ENCODE measurements at regions not wholly inside any gene's neighbourhood (a gene's known extent, or its start where the extent isn't known, plus 50 kb on each side); places are given as distances from the start of the nearest gene placed in this dataset.

DNA sequence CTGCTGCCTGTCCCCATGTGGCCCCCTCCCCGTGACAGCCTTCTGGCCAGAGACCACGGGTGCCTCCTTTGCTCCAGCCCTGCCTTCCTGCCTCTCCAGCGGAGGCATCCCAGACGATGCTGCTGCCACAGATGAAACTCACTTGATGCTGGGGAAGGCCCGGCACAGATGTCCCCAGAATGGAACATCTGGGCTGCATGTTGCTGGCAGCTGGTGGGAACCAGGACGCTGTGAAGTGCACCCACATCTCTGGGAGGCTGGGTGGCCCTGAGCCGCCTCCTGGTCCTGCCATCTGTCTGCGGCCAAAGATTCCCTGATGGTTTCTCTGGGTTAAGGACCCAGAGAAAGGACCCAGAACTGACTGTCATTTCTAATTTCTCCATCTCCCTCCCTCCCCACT lies 51.9 kb upstream of the PTPRS start:
- DNase-seq, result no peak

DNA sequence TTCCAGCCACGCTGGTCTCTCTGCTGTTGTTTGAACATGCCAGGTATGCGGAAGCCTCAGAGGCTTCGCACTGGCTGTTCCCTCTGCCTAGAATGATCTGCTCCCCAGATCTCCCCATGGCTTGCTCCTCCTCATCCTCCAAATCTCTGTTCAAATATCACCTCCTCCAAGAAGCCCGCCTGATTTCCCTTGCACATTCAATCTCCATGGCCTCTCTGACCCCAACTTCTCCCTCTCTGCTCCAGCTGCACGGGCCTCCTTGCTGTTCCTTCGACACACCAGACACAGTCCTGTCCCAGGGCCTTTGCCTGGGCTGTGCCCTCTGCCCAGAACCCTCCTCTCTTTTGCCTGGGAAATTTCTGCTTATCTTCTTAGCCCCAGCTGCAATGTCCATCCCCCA lies 52.5 kb upstream of the PTPRS start:
- DNase-seq, result no peak

- no peak for DNase-seq
Observed at GRCh38 chr19:5394551-5395505, 54.2 kb upstream of the PTPRS start.

DNA sequence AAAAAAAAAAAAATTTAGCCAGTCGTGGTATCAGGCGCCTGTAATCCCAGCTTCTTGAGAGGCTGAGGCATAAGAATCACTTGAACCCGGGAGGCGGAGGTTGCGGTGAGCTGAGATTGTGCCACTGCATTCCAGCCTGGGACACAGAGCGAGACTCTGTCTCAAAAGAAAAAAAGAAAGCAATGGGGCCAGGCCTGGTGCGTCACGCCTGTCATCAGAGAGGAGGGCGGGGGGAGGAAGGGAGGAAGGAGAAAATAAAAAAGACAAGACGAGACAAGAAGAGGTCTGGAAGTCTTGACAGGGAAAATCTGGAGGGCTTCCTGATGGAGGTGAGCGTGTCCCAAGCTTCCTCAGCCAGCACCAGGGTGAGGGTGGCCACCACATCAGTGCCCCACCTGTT lies 54.9 kb upstream of the PTPRS start:
- no peak for DNase-seq

DNA sequence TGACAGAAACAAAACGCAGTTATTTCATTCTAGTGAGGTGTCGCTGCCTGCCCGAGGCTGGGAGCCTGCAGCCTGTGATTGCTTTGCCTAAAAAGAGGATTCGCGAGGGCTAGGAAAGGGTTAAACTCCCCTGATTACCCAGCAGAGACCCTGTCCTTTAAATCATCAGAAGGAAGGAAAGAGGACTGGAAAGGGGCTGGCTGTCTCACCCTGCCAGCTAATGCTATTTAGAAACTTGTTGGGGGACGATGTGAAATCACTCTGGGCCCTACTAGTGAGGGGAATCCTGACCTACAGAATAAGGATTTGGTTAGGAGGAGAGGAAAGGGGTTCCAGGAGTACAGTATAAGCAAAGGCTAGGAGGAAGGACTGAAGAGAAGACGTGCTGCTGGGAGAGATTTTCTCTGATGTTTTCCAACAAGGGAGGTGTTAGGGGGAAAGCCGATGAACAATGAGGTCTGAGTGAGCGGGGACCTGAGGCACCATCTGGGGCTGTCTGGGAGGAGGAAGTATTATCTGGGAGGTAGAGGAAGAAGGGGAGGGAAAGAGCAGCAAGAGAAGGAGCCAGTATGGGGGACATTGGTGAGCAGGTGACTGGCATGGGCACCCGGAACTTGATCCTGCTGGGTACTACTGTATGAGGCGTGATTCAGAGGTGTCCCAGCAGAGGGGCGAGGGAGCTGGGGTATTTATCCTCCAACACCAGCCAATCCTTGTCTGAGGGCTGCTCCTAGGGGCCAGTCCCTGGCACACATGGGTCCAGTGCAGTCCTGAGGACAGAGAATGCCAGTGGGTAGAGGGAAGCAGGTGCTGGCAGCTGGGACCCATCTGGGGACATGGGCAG lies 55.7 kb upstream of the PTPRS start:
- no peak for DNase-seq

GRCh38 chr19:5396963-5397362 lies 56.4 kb upstream of the PTPRS start:
- no peak for DNase-seq

- DNase-seq, result no peak
Observed at GRCh38 chr19:5397804-5398692, 57.2 kb upstream of the ZNRF4 start.

GRCh38 chr19:5398693-5399057 lies 56.5 kb upstream of the ZNRF4 start:
- DNase-seq, result no peak

DNA sequence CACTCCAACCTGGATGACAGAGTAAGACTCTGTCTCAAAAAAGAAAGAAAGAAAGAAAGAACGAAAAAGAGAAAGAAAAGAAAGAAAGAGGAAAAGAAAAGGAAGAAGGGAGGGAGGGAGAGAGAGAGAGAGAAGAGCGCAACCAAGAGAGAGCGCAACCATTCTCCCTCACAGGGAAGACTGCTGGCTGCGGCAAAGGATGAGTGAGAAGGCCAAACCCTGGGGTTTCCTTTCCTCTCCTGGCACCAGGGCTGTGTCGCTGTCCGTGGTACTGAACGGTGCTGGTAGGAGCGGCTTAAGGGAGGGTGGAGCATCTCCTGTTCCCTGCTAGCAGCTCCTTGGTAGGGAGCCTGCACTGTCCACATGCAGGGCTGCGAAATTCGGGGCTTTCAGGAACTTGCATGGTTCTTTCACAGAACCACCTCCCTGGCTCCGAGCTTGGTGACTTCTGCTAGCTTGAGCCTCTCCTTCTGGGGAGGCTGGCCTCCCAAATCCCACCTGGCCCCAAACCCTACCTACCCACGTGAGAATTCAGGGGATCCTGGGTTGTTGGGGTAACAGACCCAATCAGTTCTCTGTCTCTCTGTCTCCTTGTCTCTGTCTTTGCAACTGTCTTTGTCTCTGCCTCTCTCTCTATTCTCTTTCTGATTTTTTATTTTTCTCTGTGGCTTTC lies 51.1 kb upstream of the ZNRF4 start:
- peak; percentile 46 to 50 for DNase-seq
